T-helper 17 cell (primary cell): ENCODE measurements at regions not wholly inside any gene's neighbourhood (a gene's known extent, or its start where the extent isn't known, plus 50 kb on each side); places are given as distances from the start of the nearest gene placed in this dataset.

Experiments
- ATAC-seq: fragments of 150-1000 bp; cut with Tn5 transposase; 2 replicates; pipeline ENCODE4 v1.10.0; 2021; ENCODE audit warnings: mild to moderate bottlenecking, moderate library complexity
- DNase-seq, 3 donors: peaks; one replicate each; pipeline versions ENCODE4 v3.0.0 to v3.0.0-alpha.2; 2020 to 2021
- H3K9me3 ChIP-seq: one replicate; pipeline ENCODE4 v1.7.0; 2013; ENCODE audit warnings: low read length, mild to moderate bottlenecking; ENCODE audit not compliant: control insufficient read depth, poor library complexity, severe bottlenecking
- H3K27ac Mint-ChIP-seq: one replicate; pipeline ENCODE4 v1.8.0; 2022; ENCODE audit warnings: mild to moderate bottlenecking, moderate library complexity, mixed read lengths
- H3K27me3 Mint-ChIP-seq: one replicate; pipeline ENCODE4 v1.8.0; 2022; ENCODE audit warnings: mixed read lengths
- H3K36me3 Mint-ChIP-seq: one replicate; pipeline ENCODE4 v1.8.0; 2022; ENCODE audit warnings: low read depth, mixed read lengths
- H3K4me1 Mint-ChIP-seq: one replicate; pipeline ENCODE4 v1.8.0; 2022; ENCODE audit warnings: mild to moderate bottlenecking, mixed read lengths
- H3K4me3 Mint-ChIP-seq: one replicate; pipeline ENCODE4 v1.8.0; 2022; ENCODE audit warnings: mild to moderate bottlenecking, moderate library complexity, mixed read lengths

DNA sequence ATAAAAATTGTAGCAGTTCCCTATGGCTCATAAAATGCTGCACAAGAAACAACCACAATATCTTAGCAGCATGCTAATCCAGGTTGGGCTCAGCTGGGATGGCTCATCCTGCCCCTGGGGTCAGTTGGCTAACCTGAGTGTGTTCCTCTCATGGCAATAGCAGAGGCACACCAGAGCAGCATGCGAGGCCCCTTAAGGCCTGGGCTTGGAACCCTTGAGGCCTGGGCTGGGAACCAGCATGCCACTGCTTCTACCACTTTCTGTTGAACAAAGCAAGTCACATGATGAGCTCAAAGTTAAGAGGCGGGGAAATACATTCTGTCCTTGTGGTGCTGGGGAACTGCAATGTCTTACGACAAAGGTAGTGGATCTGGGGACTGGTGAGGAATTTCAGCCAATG is 154.4 kb upstream of the FOXF1 start:
- DNase-seq (no peak), ATAC-seq (no peak)
- no peaks in the 10 kb centered on the region for H3K4me1 Mint-ChIP-seq
- peaks cover 3% of the 10 kb centered on the region for H3K36me3 Mint-ChIP-seq
- H3K4me3 Mint-ChIP-seq, result no peak overlapping the region
- no peak overlapping the region for H3K27ac Mint-ChIP-seq
- H3K27me3 Mint-ChIP-seq, result peaks cover 25% of the 10 kb centered on the region
- no peaks in the 10 kb centered on the region for H3K9me3 ChIP-seq

DNA sequence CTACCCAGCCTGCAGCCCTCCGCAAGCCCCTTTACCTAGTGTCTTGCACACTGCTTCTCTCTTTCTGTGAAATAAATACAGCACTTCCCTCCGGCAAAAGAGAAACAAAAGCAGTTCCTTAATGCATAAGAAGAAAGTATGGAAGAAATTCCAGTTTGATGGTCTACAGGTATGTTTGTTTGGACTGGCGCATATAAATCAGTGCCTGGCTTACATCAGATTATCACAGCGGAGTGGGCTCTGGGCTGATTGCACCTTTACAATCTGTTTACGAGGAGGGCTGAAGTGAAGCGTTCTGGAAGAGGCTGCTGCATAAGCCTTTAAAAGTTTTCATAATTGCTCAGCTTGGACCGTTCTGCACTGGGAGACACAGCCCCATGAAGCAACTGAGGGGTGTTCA is 153.5 kb upstream of the FOXF1 start:
- Mint-ChIP-seq H3K4me3 (no peak overlapping the region), H3K4me1 (no peaks in the 10 kb centered on the region), H3K36me3 (no peaks in the 10 kb centered on the region), H3K27ac (no peak overlapping the region), H3K27me3 (peaks cover 23% of the 10 kb centered on the region)
- DNase-seq (no peak), ATAC-seq (no peak)
- H3K9me3 ChIP-seq, result no peaks in the 10 kb centered on the region

DNA sequence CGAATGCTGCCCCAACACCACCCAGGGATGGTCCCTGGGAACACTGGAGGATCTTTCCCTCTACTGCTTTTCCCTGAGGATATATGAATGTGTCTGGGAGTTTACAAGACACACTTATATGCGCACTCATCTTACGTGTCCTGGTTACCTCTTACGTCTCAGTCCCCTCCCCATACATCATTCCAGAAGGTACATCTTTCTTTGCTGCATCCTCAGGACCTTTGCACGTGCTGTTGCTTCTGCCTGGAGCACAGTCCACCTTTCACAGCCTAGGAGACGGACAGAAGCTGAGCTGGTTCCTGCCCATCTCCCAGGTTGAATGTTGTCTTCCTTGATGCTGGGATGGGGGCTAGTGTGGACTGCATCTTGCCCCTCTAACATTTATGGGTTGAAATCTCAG is 153.0 kb upstream of the FOXF1 start:
- Mint-ChIP-seq H3K4me3 (no peak overlapping the region), H3K36me3 (no peaks in the 10 kb centered on the region), H3K27ac (no peak overlapping the region), H3K4me1 (no peaks in the 10 kb centered on the region), H3K27me3 (peaks cover 21% of the 10 kb centered on the region)
- H3K9me3 ChIP-seq, result no peaks in the 10 kb centered on the region
- no peak for ATAC-seq
- DNase-seq, result no peak

DNA sequence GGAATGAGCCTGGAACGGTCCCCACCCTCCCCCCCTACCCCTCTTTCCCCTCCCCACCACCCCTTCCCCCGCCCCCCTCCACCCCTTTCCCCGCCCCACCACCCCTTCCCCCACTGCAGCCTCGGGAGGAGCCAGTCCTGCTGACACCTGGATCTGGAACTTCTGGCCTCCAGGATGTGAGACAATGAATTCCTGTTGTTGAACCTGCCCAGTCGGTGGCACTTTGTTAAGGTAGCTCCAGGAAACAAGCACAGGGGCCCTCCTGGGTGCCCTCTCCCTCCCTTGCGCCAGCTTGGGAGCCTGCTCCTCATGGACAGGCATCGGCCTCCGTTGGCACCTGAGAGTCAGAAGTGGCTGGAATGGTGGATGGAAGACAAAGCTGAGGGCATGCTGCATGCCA is 152.4 kb upstream of the FOXF1 start:
- DNase-seq, result no peak
- Mint-ChIP-seq H3K4me3 (no peak overlapping the region), H3K27ac (no peak overlapping the region), H3K36me3 (no peaks in the 10 kb centered on the region), H3K27me3 (peaks cover 18% of the 10 kb centered on the region), H3K4me1 (no peaks in the 10 kb centered on the region)
- ATAC-seq, result no peak
- H3K9me3 ChIP-seq, result no peaks in the 10 kb centered on the region

DNA sequence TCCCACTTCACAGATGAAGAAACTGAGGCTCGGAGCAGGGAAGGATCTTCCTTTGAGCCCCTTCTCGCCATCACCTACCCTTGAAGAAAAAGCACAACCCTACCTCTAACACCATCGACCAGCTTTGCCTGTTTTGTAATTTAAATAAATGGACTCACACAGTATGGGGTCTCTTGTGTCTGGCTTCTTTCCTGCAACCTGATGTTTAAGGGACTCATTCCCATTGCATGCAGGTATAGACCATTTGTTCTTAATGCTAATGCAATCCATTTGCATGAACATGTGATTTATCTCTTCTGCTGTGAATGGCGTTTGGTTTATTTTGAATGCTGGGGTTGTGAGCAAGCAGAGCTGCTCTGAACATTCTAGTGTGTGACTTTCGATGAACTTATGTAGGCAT is 150.8 kb upstream of the FOXF1 start:
- Mint-ChIP-seq H3K4me3 (no peak overlapping the region), H3K27me3 (peaks cover 23% of the 10 kb centered on the region), H3K27ac (no peak overlapping the region), H3K4me1 (no peaks in the 10 kb centered on the region), H3K36me3 (no peaks in the 10 kb centered on the region)
- H3K9me3 ChIP-seq, result no peaks in the 10 kb centered on the region
- DNase-seq (no peak), ATAC-seq (no peak)

DNA sequence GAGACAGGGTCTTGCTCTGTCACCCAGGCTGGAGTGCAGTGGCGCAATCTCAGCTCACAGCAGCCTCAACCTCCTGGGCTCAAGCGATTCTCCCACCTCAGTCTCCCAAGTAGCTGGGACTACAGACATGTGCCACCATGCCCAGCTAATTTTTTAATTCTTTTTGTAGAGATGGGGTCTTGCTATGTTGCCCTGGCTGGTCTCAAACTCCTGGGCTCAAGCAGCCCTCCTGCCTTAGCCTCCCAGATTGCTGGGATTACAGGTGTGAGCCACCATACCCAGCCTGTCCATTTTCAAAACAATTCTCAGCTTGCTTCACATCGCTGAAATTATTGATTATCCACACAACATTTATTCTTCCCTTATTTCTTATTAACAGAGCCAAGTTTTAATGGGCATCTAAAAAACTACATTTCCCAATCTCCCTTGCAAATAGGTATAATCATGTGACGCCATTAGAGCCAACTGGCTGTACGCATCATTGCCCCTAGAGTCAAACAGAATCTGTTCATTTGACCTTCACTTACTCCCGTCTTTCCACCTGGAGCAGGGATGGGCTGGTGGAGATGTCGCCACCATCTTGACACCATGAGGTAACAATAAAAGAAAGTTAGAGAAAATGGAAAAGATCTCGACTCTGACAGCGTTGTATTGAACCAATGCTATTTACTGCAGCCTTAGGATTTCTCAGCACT is 148.0 kb upstream of the FOXF1 start:
- no peak for DNase-seq
- Mint-ChIP-seq H3K4me1 (no peaks in the 10 kb centered on the region), H3K27ac (no peak overlapping the region), H3K36me3 (no peaks in the 10 kb centered on the region), H3K27me3 (peaks cover 46% of the 10 kb centered on the region), H3K4me3 (no peak overlapping the region)
- no peaks in the 10 kb centered on the region for H3K9me3 ChIP-seq
- no peak for ATAC-seq

DNA sequence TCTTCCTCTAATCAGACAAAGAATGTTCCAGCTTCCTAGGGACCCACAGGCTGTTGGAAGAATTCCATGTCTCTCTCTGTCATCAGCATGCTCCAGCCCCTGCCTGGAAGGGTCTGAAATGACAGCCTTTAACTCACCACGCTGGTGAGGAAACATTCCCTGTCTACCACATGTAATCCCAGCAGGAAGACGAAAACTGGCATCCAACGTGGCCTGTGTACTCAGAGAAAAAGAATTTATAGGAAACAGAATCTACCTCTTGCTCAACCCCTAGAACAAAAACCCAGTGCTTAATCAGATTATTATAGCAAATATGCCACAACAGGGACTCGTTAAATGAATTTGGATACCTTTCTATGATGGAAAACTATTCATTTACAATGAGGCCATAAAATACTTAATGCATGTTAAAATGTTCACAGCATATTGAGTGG is 147.3 kb upstream of the FOXF1 start:
- Mint-ChIP-seq H3K27me3 (peaks cover 51% of the 10 kb centered on the region), H3K27ac (no peak overlapping the region)

DNA sequence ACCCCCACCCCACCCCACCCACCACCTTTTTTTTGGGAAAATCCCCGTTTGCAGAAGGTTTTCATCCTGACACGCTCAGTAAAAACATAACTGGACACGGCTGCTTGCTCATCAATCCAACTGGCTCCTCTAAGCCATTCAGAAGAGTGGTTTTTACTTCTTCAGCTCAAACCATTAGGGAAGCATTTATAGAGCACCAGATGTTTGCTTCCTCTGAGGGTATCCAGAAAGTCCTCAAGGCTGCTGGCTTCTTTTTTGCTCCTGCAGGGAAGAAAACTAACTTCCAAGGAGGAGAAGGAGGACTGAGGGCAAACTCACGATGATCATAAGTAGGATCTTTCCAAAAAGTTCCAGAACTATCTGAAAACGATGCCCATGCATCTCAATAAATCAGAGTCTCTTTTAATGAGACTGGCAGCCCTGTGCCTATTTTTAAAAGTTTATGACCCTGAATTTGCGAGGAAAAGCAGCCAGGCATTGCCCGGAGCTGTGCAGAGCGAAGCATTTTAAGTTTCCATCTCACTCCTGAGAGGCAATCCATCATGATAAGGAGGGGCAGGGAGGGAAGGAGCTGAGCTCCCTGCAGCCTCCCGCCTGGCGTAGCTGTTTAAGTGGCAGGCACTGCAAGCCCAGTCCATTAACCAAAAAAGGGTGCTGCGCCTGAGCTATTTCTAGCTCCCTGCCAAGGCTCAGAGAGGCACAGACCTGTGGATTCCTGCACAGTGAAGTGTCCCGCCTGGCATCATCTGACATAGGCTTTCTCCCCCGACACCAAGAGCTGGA is 146.3 kb upstream of the FOXF1 start:
- no peak for DNase-seq
- no peak overlapping the region for H3K27ac Mint-ChIP-seq
- H3K4me3 Mint-ChIP-seq, result no peak overlapping the region
- H3K27me3 Mint-ChIP-seq, result peaks cover 51% of the 10 kb centered on the region
- no peak for ATAC-seq
- H3K4me1 Mint-ChIP-seq, result no peaks in the 10 kb centered on the region
- H3K36me3 Mint-ChIP-seq, result no peaks in the 10 kb centered on the region
- no peaks in the 10 kb centered on the region for H3K9me3 ChIP-seq

More for the DNA sequence above, 147.3 kb upstream of the FOXF1 start:
- no peak overlapping the region for H3K4me3 Mint-ChIP-seq
- DNase-seq (no peak), ATAC-seq (no peak)
- H3K9me3 ChIP-seq, result no peaks in the 10 kb centered on the region
- H3K36me3 Mint-ChIP-seq, result no peaks in the 10 kb centered on the region
- H3K4me1 Mint-ChIP-seq, result no peaks in the 10 kb centered on the region

DNA sequence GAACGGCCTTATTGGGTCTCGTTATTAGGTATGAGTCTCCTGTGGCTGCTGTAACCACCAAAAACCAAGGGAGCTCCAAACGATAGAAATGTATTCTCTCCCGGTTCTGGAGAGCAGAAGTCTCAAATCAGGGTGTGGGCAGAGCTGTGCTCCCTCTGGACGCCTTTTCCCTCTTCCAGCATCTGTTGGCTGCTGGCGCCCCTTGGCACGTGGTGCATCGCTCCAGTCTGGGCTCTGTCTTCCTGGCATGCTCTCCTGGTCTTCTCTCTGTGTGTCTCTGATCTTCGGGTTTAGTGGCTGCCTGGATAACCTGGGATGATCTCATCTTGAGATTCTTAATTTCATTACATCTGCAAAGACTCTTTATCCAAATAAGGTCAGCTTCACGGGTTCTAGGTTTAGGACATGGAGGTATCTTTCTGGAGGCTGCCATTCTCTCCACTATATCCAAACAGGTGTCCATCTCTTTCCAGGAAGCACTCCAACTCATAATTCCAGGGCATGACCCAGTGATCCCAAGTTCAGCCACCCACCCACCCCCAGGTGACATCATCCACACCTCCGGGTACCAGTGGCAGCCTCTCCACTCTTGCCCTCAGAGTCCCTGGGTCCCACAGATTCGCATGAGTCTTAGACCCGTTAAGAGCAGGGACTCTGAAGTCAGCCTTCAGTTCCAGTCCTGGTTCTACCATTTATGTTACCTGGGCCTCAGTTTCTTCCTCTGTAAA is 145.5 kb upstream of the FOXF1 start:
- H3K27me3 Mint-ChIP-seq, result peaks cover 49% of the 10 kb centered on the region
- H3K4me1 Mint-ChIP-seq, result no peaks in the 10 kb centered on the region
- no peak overlapping the region for H3K4me3 Mint-ChIP-seq
- H3K36me3 Mint-ChIP-seq, result no peaks in the 10 kb centered on the region
- H3K27ac Mint-ChIP-seq, result no peak overlapping the region
- ATAC-seq (no peak), DNase-seq (no peak)
- no peaks in the 10 kb centered on the region for H3K9me3 ChIP-seq

DNA sequence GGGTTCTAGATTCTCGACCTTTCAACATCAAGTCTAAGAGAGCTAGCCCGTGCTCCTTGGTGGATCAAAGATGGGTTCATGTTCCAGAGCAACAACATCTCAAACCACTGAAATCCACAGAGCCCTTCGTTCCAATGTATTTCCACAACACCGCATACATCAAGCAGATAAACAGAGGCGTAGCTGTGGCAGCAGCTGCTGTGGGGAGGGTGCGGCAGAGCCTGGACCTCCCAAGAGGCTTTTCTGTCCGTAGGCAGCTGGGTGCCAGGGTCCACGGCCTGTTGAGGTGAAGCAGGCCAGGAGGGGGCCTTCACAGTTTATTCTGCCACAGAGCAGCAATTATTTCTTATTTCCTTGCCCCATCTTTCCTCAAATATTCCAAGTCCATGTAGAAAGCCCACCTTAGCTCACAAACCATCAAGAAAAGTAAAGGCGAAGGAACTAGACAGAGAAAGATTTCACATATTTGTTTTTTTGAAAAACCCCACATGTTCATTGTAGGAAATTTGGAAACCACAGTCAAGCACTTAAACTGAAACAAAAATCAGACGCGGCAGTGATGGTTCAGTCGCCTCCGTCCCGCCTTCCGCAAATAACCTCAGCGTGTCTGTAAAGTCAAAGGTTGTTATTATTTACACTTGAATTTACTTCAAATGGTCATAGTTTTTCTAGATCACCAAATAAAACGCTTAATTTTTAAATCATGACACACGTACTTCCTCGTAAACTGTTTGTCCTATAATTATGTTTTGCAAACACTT is 144.6 kb upstream of the FOXF1 start:
- H3K36me3 Mint-ChIP-seq, result no peaks in the 10 kb centered on the region
- H3K4me3 Mint-ChIP-seq, result no peak overlapping the region
- no peak for DNase-seq
- peaks cover 54% of the 10 kb centered on the region for H3K27me3 Mint-ChIP-seq
- no peak overlapping the region for H3K27ac Mint-ChIP-seq
- no peak for ATAC-seq
- H3K4me1 Mint-ChIP-seq, result no peaks in the 10 kb centered on the region
- H3K9me3 ChIP-seq, result no peaks in the 10 kb centered on the region

DNA sequence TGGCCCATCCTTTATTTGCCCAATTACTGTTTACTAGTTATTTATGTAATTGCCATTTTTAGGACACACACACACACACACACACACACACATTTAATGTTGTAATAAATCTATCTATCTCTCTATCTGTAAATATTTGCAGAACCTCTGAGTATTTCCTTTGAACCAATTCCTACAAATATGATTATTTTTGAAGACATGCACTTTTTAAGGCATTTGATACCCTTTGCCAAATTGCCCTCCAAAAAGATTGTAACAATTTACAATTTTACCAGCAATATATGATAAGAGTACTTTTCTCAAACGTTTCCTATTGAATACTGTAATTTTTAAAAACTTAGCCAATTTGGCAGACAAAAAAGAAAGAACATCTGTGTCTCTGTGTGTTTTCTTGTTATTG is 143.8 kb upstream of the FOXF1 start:
- Mint-ChIP-seq H3K4me3 (no peak overlapping the region), H3K4me1 (no peaks in the 10 kb centered on the region), H3K27ac (no peak overlapping the region), H3K27me3 (peaks cover 51% of the 10 kb centered on the region), H3K36me3 (no peaks in the 10 kb centered on the region)
- DNase-seq, result no peak
- no peak for ATAC-seq
- H3K9me3 ChIP-seq, result no peaks in the 10 kb centered on the region

DNA sequence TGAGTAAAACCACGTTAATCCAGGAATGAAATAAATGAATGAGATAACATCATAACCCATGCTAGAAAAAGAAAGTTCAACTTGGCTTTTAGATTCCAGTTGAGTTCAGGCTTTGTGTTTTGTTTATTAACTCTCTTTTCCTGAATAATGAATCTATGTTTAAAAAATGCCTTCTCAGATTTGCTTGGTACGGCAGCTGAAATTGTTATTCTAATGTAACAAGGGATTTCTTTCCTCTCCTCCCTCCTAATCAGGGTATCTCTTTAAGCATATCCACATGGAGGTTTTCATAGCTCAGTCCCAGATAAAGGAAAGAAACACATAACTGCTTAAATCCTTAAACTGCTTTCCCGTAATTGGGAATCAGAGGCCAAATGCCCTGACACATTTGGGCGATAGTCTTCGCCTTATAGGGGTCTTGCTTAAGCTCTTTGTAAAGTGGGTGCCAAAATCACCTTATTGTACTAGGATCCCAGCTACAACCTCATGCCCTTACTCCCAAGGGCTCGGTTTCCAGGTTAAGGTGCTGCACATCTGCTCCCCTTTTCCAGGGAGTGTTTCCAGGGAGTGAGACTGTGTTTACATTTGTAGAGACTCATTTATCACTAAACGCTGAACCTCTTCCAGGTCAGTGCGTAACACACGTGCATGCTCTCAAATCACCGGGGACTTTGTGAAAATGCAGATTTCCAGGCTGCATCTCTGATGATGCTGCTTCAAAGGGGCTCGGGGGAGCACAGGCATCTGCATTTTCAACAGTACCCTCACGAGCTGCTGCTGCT is 142.8 kb upstream of the FOXF1 start:
- Mint-ChIP-seq H3K4me1 (no peaks in the 10 kb centered on the region), H3K36me3 (no peaks in the 10 kb centered on the region), H3K27ac (no peak overlapping the region), H3K27me3 (peaks cover 53% of the 10 kb centered on the region), H3K4me3 (no peak overlapping the region)
- no peaks in the 10 kb centered on the region for H3K9me3 ChIP-seq
- DNase-seq, result no peak
- ATAC-seq, result no peak
